Activated CD4-positive, alpha-beta T cell treated with anti-CD3 and anti-CD28 coated beads, Interleukin-2, amount 10 ng/mL, durations not matched to agents 7 days and 5 days (primary cell): ENCODE measurements at regions not wholly inside any gene's neighbourhood (a gene's known extent, or its start where the extent isn't known, plus 50 kb on each side); places are given as distances from the start of the nearest gene placed in this dataset.

Experiments used
- CTCF ChIA-PET: fragments of 350-600 bp; sonication (Branson Sonifier 250); formaldehyde crosslinking; loops from one replicate; lab custom pipeline; 2021; ENCODE audit warnings: antibody characterized with exemption; lab: Charles Lee
- POLR2A ChIA-PET: fragments of 350-600 bp; sonication (Branson Sonifier 250); formaldehyde crosslinking; loops from one replicate; lab custom pipeline; 2021; ENCODE audit warnings: antibody characterized with exemption; lab: Charles Lee
- DNase-seq: peaks from one replicate; pipeline ENCODE4 v3.0.0-alpha.2; 2020
- H3K27ac Mint-ChIP-seq: one replicate; pipeline ENCODE4 v1.8.0; 2021; ENCODE audit warnings: mild to moderate bottlenecking, moderate library complexity, mixed read lengths
- H3K27me3 Mint-ChIP-seq: one replicate; pipeline ENCODE4 v1.8.0; 2021; ENCODE audit warnings: mixed read lengths
- H3K36me3 Mint-ChIP-seq: one replicate; pipeline ENCODE4 v1.8.0; 2021; ENCODE audit warnings: low read depth, mixed read lengths
- H3K4me1 Mint-ChIP-seq: one replicate; pipeline ENCODE4 v1.8.0; 2021; ENCODE audit warnings: mixed read lengths
- H3K4me3 Mint-ChIP-seq: one replicate; pipeline ENCODE4 v1.8.0; 2021; ENCODE audit warnings: mild to moderate bottlenecking, moderate library complexity, mixed read lengths
- H3K9me3 Mint-ChIP-seq: one replicate; pipeline ENCODE4 v1.8.0; 2021; ENCODE audit warnings: mixed read lengths

GRCh38 chr4:182143822-182144625 is 99.2 kb upstream of the TENM3 start:
- Mint-ChIP-seq H3K27ac (no peak overlapping the region), H3K4me1 (peaks cover 10% of the 10 kb centered on the region), H3K4me3 (peak overlapping the region; percentile 58), H3K9me3 (no peaks in the 10 kb centered on the region), H3K36me3 (no peaks in the 10 kb centered on the region), H3K27me3 (peaks cover 68% of the 10 kb centered on the region)
- ChIA-PET POLR2A (no interaction called here), CTCF (no interaction called here)
- no peak for DNase-seq

GRCh38 chr4:182144626-182145333 is 98.4 kb upstream of the TENM3 start:
- Mint-ChIP-seq H3K4me1 (peaks cover 10% of the 10 kb centered on the region), H3K4me3 (peak overlapping the region; percentile 58), H3K9me3 (no peaks in the 10 kb centered on the region), H3K36me3 (no peaks in the 10 kb centered on the region), H3K27ac (no peak overlapping the region), H3K27me3 (peaks cover 62% of the 10 kb centered on the region)
- ChIA-PET POLR2A (no interaction called here), CTCF (no interaction called here)
- DNase-seq: no peak

- no peaks in the 10 kb centered on the region for H3K9me3 Mint-ChIP-seq
- CTCF ChIA-PET: no interaction called here
Measured at GRCh38 chr4:182145334-182145905, 97.8 kb upstream of the TENM3 start.

GRCh38 chr4:182147391-182147790 is 95.8 kb upstream of the TENM3 start:
- no peak for DNase-seq
- Mint-ChIP-seq H3K27ac (no peak overlapping the region), H3K9me3 (no peaks in the 10 kb centered on the region), H3K36me3 (no peaks in the 10 kb centered on the region), H3K27me3 (peaks cover 42% of the 10 kb centered on the region), H3K4me1 (peaks cover 10% of the 10 kb centered on the region), H3K4me3 (no peak overlapping the region)
- ChIA-PET POLR2A (no interaction called here), CTCF (no interaction called here)

More at GRCh38 chr4:182145334-182145905, 97.8 kb upstream of the TENM3 start:
- peaks cover 10% of the 10 kb centered on the region for H3K4me1 Mint-ChIP-seq
- DNase-seq: no peak
- POLR2A ChIA-PET: no interaction called here
- peaks cover 59% of the 10 kb centered on the region for H3K27me3 Mint-ChIP-seq
- H3K4me3 Mint-ChIP-seq: peak overlapping the region; percentile 58
- no peaks in the 10 kb centered on the region for H3K36me3 Mint-ChIP-seq
- H3K27ac Mint-ChIP-seq: no peak overlapping the region

- POLR2A ChIA-PET: no interaction called here
- no peaks in the 10 kb centered on the region for H3K4me1 Mint-ChIP-seq
- H3K36me3 Mint-ChIP-seq: no peaks in the 10 kb centered on the region
- peaks cover 20% of the 10 kb centered on the region for H3K27me3 Mint-ChIP-seq
- CTCF ChIA-PET: no interaction called here
- H3K27ac Mint-ChIP-seq: no peak overlapping the region
- no peak for DNase-seq
- no peaks in the 10 kb centered on the region for H3K9me3 Mint-ChIP-seq
- H3K4me3 Mint-ChIP-seq: no peak overlapping the region
Measured at GRCh38 chr4:182150645-182151044, 92.6 kb upstream of the TENM3 start.

- Mint-ChIP-seq H3K4me1 (no peaks in the 10 kb centered on the region), H3K4me3 (no peak overlapping the region), H3K27me3 (peaks cover 3% of the 10 kb centered on the region), H3K9me3 (peaks cover 2% of the 10 kb centered on the region), H3K36me3 (no peaks in the 10 kb centered on the region), H3K27ac (no peak overlapping the region)
- POLR2A ChIA-PET: no interaction called here
- DNase-seq: no peak
- CTCF ChIA-PET: interaction anchor here (0.6 kb wide), 1 partner anchor 25 kb away, joined by 5 read pairs; no protein-coding TSS in a partner anchor
Measured at GRCh38 chr4:182155806-182156205, 87.4 kb upstream of the TENM3 start.

- H3K36me3 Mint-ChIP-seq: no peaks in the 10 kb centered on the region
- ChIA-PET POLR2A (no interaction called here), CTCF (no interaction called here)
- no peak for DNase-seq
- H3K27ac Mint-ChIP-seq: no peak overlapping the region
- H3K4me3 Mint-ChIP-seq: no peak overlapping the region
- H3K4me1 Mint-ChIP-seq: no peaks in the 10 kb centered on the region
- no peaks in the 10 kb centered on the region for H3K27me3 Mint-ChIP-seq
- peaks cover 2% of the 10 kb centered on the region for H3K9me3 Mint-ChIP-seq
Measured at GRCh38 chr4:182163180-182163579, 80.0 kb upstream of the TENM3 start.

GRCh38 chr4:182169572-182169971 is 73.6 kb upstream of the TENM3 start:
- ChIA-PET CTCF (no interaction called here), POLR2A (no interaction called here)
- H3K27ac Mint-ChIP-seq: no peak overlapping the region
- no peaks in the 10 kb centered on the region for H3K4me1 Mint-ChIP-seq
- no peak overlapping the region for H3K4me3 Mint-ChIP-seq
- H3K36me3 Mint-ChIP-seq: no peaks in the 10 kb centered on the region
- no peak for DNase-seq
- no peaks in the 10 kb centered on the region for H3K9me3 Mint-ChIP-seq
- H3K27me3 Mint-ChIP-seq: no peaks in the 10 kb centered on the region

GRCh38 chr4:182169987-182170386 is 73.2 kb upstream of the TENM3 start:
- no peak for DNase-seq
- POLR2A ChIA-PET: no interaction called here
- Mint-ChIP-seq H3K27me3 (no peaks in the 10 kb centered on the region), H3K27ac (no peak overlapping the region), H3K9me3 (no peaks in the 10 kb centered on the region), H3K36me3 (no peaks in the 10 kb centered on the region), H3K4me1 (no peaks in the 10 kb centered on the region), H3K4me3 (no peak overlapping the region)
- CTCF ChIA-PET: interaction anchor here (0.6 kb wide), 1 partner anchor 767 kb away, joined by 5 read pairs; no protein-coding TSS in a partner anchor

GRCh38 chr4:182170417-182170935 is 72.7 kb upstream of the TENM3 start:
- no peaks in the 10 kb centered on the region for H3K36me3 Mint-ChIP-seq
- no peaks in the 10 kb centered on the region for H3K4me1 Mint-ChIP-seq
- POLR2A ChIA-PET: no interaction called here
- H3K9me3 Mint-ChIP-seq: no peaks in the 10 kb centered on the region
- CTCF ChIA-PET: interaction anchor here (0.6 kb wide), 1 partner anchor 766 kb away, joined by 5 read pairs; no protein-coding TSS in a partner anchor
- H3K27me3 Mint-ChIP-seq: no peaks in the 10 kb centered on the region
- no peak for DNase-seq
- H3K27ac Mint-ChIP-seq: no peak overlapping the region
- no peak overlapping the region for H3K4me3 Mint-ChIP-seq

GRCh38 chr4:182174979-182175378 is 68.2 kb upstream of the TENM3 start:
- no peak overlapping the region for H3K27ac Mint-ChIP-seq
- no peaks in the 10 kb centered on the region for H3K27me3 Mint-ChIP-seq
- H3K9me3 Mint-ChIP-seq: no peaks in the 10 kb centered on the region
- no peaks in the 10 kb centered on the region for H3K4me1 Mint-ChIP-seq
- H3K4me3 Mint-ChIP-seq: no peak overlapping the region
- ChIA-PET CTCF (no interaction called here), POLR2A (no interaction called here)
- no peak for DNase-seq
- H3K36me3 Mint-ChIP-seq: no peaks in the 10 kb centered on the region

- H3K9me3 Mint-ChIP-seq: no peaks in the 10 kb centered on the region
- POLR2A ChIA-PET: no interaction called here
- H3K36me3 Mint-ChIP-seq: no peaks in the 10 kb centered on the region
Measured at GRCh38 chr4:182175788-182176519, 67.2 kb upstream of the TENM3 start.

More at GRCh38 chr4:182175788-182176519, 67.2 kb upstream of the TENM3 start:
- H3K27ac Mint-ChIP-seq: no peak overlapping the region
- H3K4me3 Mint-ChIP-seq: no peak overlapping the region
- no peaks in the 10 kb centered on the region for H3K4me1 Mint-ChIP-seq
- CTCF ChIA-PET: interaction anchor here (0.7 kb wide), 1 partner anchor 668 kb away, joined by 3 read pairs; no protein-coding TSS in a partner anchor
- H3K27me3 Mint-ChIP-seq: no peaks in the 10 kb centered on the region
- DNase-seq: no peak
